ENCODE measurements at regions not wholly inside any gene's neighbourhood (a gene's known extent, or its start where the extent isn't known, plus 50 kb on each side); places are given as distances from the start of the nearest gene placed in this dataset.
"Not testable (repeated sequence)": the region's sequence is repeated elsewhere in the genome, so short reads cannot be mapped to it uniquely, and the experiment has no call there.

GRCh38 chr15:22134941-22135566 is 54.7 kb downstream of the OR4M2 start:
- H3K36me3 Mint-ChIP-seq (ENCODE audit: low read depth); DNase-seq (ENCODE audit: low spot score); H3K9me3 Mint-ChIP-seq; H3K27ac Mint-ChIP-seq; H3K4me1 Mint-ChIP-seq (ENCODE audit: low read depth); H3K4me3 Mint-ChIP-seq; intact Hi-C loops (cut with micrococcal nuclease); H3K27me3 Mint-ChIP-seq (ENCODE audit: insufficient read depth): not testable (repeated sequence)

GRCh38 chr15:22137572-22137971 is 57.2 kb downstream of the OR4M2 start:
- intact Hi-C loops (cut with micrococcal nuclease); H3K36me3 Mint-ChIP-seq (ENCODE audit: low read depth); H3K4me3 Mint-ChIP-seq; DNase-seq (ENCODE audit: low spot score); H3K4me1 Mint-ChIP-seq (ENCODE audit: low read depth); H3K9me3 Mint-ChIP-seq; H3K27me3 Mint-ChIP-seq (ENCODE audit: insufficient read depth); H3K27ac Mint-ChIP-seq: not testable (repeated sequence)

GRCh38 chr15:22141106-22141505 is 60.8 kb downstream of the OR4M2 start:
- H3K27ac Mint-ChIP-seq; H3K4me3 Mint-ChIP-seq; H3K4me1 Mint-ChIP-seq (ENCODE audit: low read depth); DNase-seq (ENCODE audit: low spot score); H3K36me3 Mint-ChIP-seq (ENCODE audit: low read depth); H3K9me3 Mint-ChIP-seq; intact Hi-C loops (cut with micrococcal nuclease); H3K27me3 Mint-ChIP-seq (ENCODE audit: insufficient read depth): not testable (repeated sequence)

- H3K36me3 Mint-ChIP-seq (ENCODE audit: low read depth); H3K27ac Mint-ChIP-seq; H3K9me3 Mint-ChIP-seq; H3K4me1 Mint-ChIP-seq (ENCODE audit: low read depth); H3K4me3 Mint-ChIP-seq; H3K27me3 Mint-ChIP-seq (ENCODE audit: insufficient read depth); DNase-seq (ENCODE audit: low spot score); intact Hi-C loops (cut with micrococcal nuclease): not testable (repeated sequence)
These were observed 67.8 kb downstream of the OR4M2 start for GRCh38 chr15:22148109-22148508.

GRCh38 chr15:22158243-22158642 is 77.9 kb downstream of the OR4M2 start:
- H3K27me3 Mint-ChIP-seq (ENCODE audit: insufficient read depth); H3K9me3 Mint-ChIP-seq; H3K27ac Mint-ChIP-seq; intact Hi-C loops (cut with micrococcal nuclease); DNase-seq (ENCODE audit: low spot score); H3K4me1 Mint-ChIP-seq (ENCODE audit: low read depth); H3K4me3 Mint-ChIP-seq; H3K36me3 Mint-ChIP-seq (ENCODE audit: low read depth): not testable (repeated sequence)

- H3K4me3 Mint-ChIP-seq; DNase-seq (ENCODE audit: low spot score); H3K36me3 Mint-ChIP-seq (ENCODE audit: low read depth); H3K27me3 Mint-ChIP-seq (ENCODE audit: insufficient read depth); H3K9me3 Mint-ChIP-seq; H3K27ac Mint-ChIP-seq; intact Hi-C loops (cut with micrococcal nuclease); H3K4me1 Mint-ChIP-seq (ENCODE audit: low read depth): not testable (repeated sequence)
These were observed 80.0 kb downstream of the OR4M2 start for GRCh38 chr15:22160283-22160682.

- H3K36me3 Mint-ChIP-seq (ENCODE audit: low read depth); H3K4me1 Mint-ChIP-seq (ENCODE audit: low read depth); intact Hi-C loops (cut with micrococcal nuclease); H3K9me3 Mint-ChIP-seq; H3K4me3 Mint-ChIP-seq; DNase-seq (ENCODE audit: low spot score); H3K27ac Mint-ChIP-seq; H3K27me3 Mint-ChIP-seq (ENCODE audit: insufficient read depth): not testable (repeated sequence)
These were observed 80.4 kb downstream of the OR4M2 start for GRCh38 chr15:22160741-22161140.

GRCh38 chr15:22161398-22161797 is 81.1 kb downstream of the OR4M2 start:
- H3K9me3 Mint-ChIP-seq; H3K4me3 Mint-ChIP-seq; H3K4me1 Mint-ChIP-seq (ENCODE audit: low read depth); H3K27ac Mint-ChIP-seq; intact Hi-C loops (cut with micrococcal nuclease); H3K27me3 Mint-ChIP-seq (ENCODE audit: insufficient read depth); H3K36me3 Mint-ChIP-seq (ENCODE audit: low read depth); DNase-seq (ENCODE audit: low spot score): not testable (repeated sequence)

GRCh38 chr15:22163715-22164114 is 83.4 kb downstream of the OR4M2 start:
- H3K4me1 Mint-ChIP-seq (ENCODE audit: low read depth); H3K36me3 Mint-ChIP-seq (ENCODE audit: low read depth); intact Hi-C loops (cut with micrococcal nuclease); H3K4me3 Mint-ChIP-seq; DNase-seq (ENCODE audit: low spot score); H3K27me3 Mint-ChIP-seq (ENCODE audit: insufficient read depth); H3K27ac Mint-ChIP-seq; H3K9me3 Mint-ChIP-seq: not testable (repeated sequence)

GRCh38 chr15:22167521-22167920 is 87.2 kb downstream of the OR4M2 start:
- H3K4me1 Mint-ChIP-seq (ENCODE audit: low read depth); H3K27ac Mint-ChIP-seq; intact Hi-C loops (cut with micrococcal nuclease); H3K9me3 Mint-ChIP-seq; H3K27me3 Mint-ChIP-seq (ENCODE audit: insufficient read depth); H3K4me3 Mint-ChIP-seq; H3K36me3 Mint-ChIP-seq (ENCODE audit: low read depth); DNase-seq (ENCODE audit: low spot score): not testable (repeated sequence)

GRCh38 chr15:22173029-22173998 is 93.0 kb downstream of the OR4M2 start:
- H3K27ac Mint-ChIP-seq; H3K27me3 Mint-ChIP-seq (ENCODE audit: insufficient read depth); DNase-seq (ENCODE audit: low spot score); H3K36me3 Mint-ChIP-seq (ENCODE audit: low read depth); H3K4me3 Mint-ChIP-seq; intact Hi-C loops (cut with micrococcal nuclease); H3K9me3 Mint-ChIP-seq; H3K4me1 Mint-ChIP-seq (ENCODE audit: low read depth): not testable (repeated sequence)

GRCh38 chr15:22174088-22174487 is 93.8 kb downstream of the OR4M2 start:
- H3K27me3 Mint-ChIP-seq (ENCODE audit: insufficient read depth); H3K4me1 Mint-ChIP-seq (ENCODE audit: low read depth); H3K36me3 Mint-ChIP-seq (ENCODE audit: low read depth); intact Hi-C loops (cut with micrococcal nuclease); DNase-seq (ENCODE audit: low spot score); H3K4me3 Mint-ChIP-seq; H3K27ac Mint-ChIP-seq; H3K9me3 Mint-ChIP-seq: not testable (repeated sequence)

GRCh38 chr15:22177965-22178364 is 97.6 kb downstream of the OR4M2 start:
- H3K27ac Mint-ChIP-seq; intact Hi-C loops (cut with micrococcal nuclease); H3K27me3 Mint-ChIP-seq (ENCODE audit: insufficient read depth); H3K4me1 Mint-ChIP-seq (ENCODE audit: low read depth); H3K4me3 Mint-ChIP-seq; H3K9me3 Mint-ChIP-seq; DNase-seq (ENCODE audit: low spot score); H3K36me3 Mint-ChIP-seq (ENCODE audit: low read depth): not testable (repeated sequence)

All from activated T-helper 1 cell treated with anti-CD3 and anti-CD28 coated beads, Interleukin-12 subunit alpha, Interleukin-12 subunit beta, Interleukin-2, Interleukin-4 antibody, amounts not matched to agents 30 ng/mL and 10 ng/mL and 1 ng/mL, durations not matched to agents 14 hours and 24 hours and 36 hours (primary cell).